GM18858 (cell line): ENCODE measurements at regions not wholly inside any gene's neighbourhood (a gene's known extent, or its start where the extent isn't known, plus 50 kb on each side); places are given as distances from the start of the nearest gene placed in this dataset.
"Not testable (repeated sequence)": the region's sequence is repeated elsewhere in the genome, so short reads cannot be mapped to it uniquely, and the experiment has no call there.

Experiments
- ATAC-seq: cut with Tn5 transposase; IDR thresholded peaks from one replicate; pipeline ENCODE4 v1.9.1; 2021; ENCODE audit not compliant: unreplicated experiment

GRCh38 chr2:53497020-53497419 lies 270.6 kb upstream of the CHAC2 start:
- ATAC-seq = no peak

DNA sequence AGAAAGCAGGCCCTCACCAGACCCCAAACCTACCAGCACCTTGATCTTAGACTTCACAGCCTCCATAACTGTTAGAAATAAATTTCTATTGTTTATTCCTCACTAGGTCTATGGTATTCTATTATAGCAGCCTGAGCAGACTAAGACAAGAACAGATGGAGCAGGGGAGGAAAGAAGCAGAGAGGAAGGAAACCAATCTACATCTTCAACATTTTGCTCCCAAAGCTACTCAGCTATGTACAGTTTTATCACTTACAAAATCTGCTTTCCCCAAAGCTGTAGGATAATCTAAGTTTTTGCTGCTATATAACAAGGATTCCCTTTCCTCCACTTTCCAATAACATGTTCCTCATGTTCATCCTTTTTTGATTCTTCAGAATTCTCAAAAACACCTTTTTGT lies 274.4 kb upstream of the CHAC2 start:
- ATAC-seq = no peak

- no peak for ATAC-seq
Measured at GRCh38 chr2:53490659-53491058, 276.9 kb upstream of the CHAC2 start.

DNA sequence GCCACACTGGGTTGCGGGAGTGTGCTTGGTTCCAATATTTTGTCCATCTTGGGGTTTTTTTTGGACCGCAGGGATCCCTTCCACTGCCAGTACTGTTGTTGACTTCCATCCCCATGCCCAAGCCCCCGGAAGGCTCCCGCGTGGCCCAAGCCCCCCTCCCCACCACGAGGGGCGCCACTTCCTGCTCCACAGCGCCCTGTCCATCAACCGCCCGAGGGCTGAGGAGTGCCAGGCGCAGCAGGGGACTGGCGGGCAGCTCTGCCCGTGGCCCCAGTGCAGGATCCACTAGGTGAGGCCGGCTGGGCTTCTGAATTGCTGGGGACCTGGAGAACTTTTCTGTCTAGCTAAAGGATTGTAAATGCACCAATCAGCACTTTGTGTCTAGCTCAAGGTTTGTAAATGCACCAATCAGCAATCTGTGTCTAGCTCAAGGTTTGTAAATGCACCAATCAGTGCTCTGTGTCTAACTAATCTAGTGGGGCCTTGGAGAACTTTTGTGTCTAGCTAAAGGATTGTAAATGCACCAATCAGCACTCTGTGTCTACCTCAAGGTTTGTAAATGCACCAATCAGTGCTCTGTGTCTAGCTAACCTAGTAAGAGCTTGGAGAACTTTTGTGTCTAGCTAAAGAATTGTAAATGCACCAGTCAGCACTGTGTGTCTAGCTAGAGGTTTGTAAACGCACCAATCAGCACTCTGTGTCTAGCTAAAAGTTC lies 281.3 kb upstream of the CHAC2 start:
- ATAC-seq = not testable (repeated sequence)

- no peak for ATAC-seq
Measured at GRCh38 chr2:53485021-53485728, 282.4 kb upstream of the CHAC2 start.

DNA sequence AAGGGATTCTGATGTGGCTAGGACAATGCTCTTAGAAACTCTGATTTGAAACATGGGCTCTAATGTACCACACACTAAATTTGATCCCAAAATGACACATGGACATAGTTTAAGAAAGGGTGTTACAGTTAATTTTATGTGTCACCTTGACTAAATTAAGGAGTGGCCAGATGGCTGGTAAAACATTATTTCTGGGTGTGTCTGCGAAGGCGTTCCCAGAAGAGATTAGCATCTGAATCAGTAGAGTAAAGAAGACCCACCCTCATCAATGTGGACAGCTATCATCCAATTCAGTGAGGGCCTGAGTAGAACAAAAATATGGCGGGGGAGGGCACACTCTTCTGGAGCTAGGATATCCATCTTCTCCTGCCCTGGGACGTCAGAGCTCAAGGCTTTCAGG lies 283.1 kb upstream of the CHAC2 start:
- no peak for ATAC-seq

DNA sequence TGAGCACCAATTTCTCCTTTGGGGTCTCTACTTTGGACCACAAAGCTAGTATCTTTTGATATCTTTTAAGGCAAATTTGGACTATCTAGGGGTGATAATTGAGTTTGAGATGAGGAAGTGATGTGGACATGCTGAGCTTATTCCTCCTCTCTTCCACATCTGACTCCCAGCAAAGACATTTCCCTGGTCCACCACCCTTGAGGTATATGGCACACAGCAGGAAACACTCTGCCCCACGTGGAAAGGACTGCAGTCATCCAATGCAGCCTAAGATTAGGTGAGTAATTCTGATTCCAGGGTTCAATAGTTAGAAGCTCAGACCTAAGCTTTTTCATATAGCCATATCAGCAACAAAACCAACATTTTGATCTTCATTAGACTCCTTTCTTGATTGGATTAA lies 290.1 kb upstream of the CHAC2 start:
- no peak for ATAC-seq

DNA sequence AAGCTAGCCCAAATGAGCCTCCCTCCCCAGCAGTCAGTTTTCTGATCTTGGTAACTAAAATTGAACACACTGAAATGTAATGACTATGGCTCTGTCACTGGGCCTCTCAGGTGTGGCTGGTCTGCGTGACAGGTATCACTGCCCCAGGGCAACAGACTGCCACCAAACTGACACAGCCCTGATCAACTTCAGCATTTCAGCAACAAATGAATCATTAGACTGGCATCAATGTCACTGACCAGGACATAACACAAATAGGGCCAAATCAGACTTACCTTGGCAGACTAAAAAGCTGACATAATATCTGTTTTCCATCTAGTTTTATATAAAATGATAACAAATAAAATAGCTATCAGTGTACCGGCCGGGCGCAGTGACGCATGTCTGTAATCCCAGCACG lies 290.8 kb upstream of the CHAC2 start:
- no peak for ATAC-seq

- ATAC-seq = no peak
Measured at GRCh38 chr2:53475766-53476165, 291.8 kb upstream of the CHAC2 start.

DNA sequence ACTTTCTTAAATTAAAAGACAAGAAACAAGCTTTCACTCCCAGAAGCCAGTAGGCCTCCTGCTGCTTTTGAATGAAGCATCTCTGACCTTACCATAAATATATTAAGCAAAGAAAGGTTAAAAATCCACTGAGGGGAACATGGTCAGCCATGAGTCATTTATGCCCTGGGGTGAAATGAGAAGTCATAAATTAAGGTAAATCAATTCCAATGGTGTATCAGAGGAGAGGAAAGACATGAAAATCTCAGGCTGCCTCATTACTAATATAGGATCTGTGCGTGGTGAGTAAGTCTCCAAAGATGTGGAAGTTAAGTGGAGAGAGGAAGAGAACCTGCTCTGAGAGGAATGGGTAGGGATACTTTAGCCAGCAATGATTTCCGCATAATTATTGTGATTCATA lies 292.3 kb upstream of the CHAC2 start:
- ATAC-seq = no peak

DNA sequence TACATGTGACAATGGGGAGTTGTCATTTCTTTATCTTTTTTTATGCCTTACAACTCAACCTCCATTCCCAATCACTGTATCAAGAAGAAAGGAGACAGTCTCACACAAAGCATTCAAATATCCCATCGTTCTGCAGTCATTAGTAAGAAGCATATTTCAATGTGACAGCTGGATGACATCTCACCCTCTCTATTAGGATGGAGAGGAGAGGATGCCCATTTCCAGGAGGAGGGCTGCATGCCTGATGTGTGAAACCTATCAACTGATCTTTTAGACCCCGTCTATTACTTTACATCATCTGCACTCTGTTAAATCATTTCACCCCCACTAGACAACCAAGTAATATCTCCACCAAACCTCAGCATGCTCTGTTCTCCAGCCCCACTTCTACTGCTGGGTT lies 292.7 kb upstream of the CHAC2 start:
- ATAC-seq = no peak

- ATAC-seq = no peak
Measured at GRCh38 chr2:53473775-53474311, 293.8 kb upstream of the CHAC2 start.

DNA sequence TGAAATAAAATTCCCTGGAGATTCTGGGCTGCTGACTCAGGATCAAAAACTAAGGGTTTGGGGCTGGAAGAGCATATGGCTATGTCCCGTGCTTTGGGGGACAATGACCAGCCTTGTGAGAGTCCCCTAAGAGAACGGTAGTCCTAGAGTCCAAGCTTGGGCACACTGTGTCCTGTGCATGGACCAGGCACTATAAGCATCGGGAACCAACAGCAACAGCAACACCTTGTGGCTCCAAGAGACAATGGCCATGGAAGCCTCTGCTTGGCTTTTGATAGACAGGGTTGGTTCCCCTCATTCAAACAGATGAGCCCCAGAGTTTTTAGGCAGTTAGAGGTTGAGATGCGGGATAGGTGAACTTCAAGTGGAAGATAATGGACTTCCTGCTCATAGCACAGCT lies 294.4 kb upstream of the CHAC2 start:
- no peak for ATAC-seq

- no peak for ATAC-seq
Measured at GRCh38 chr2:53467467-53468180, 300.0 kb upstream of the CHAC2 start.

DNA sequence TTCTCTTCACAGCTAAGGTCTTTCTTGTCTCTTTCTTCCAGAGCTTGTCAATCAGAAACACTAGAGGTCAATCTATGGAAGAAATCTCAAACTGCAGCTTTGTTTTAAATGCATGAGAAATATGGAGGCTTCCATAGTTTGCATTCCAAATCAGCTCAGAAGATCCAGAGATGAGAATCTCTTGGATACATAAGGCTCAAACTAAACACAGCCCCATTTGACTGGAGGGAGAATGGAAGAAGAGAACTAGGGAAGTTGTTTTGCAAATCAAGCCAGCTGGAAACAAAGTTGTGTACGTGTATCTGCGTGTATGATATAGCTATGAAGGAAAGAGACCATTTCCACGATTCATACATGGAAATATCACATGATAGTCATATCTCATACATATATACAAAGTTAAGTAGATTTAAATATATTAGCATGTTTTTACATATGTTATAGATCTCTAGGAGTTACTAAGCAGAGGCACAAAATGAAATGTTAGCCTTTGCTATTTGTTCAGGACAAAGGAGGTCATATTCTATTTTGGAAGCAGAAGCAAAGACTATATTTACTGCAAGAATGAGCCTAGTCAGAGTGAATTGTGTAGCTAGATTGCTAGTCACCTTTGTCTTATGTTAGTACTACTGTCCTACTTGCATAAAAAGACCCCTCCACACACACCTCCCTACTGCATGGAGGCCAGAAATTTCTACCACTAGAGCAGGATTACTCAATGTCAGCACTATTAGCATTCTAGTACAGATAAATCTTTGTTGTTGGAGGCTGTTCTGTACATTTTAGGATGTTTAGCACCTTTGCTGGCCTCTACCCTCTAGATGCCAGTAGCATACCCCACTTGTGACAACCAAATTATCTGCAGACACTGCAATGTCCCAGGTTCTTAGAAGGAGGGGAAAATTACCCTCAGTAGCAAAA lies 303.5 kb upstream of the CHAC2 start:
- ATAC-seq = no peak

DNA sequence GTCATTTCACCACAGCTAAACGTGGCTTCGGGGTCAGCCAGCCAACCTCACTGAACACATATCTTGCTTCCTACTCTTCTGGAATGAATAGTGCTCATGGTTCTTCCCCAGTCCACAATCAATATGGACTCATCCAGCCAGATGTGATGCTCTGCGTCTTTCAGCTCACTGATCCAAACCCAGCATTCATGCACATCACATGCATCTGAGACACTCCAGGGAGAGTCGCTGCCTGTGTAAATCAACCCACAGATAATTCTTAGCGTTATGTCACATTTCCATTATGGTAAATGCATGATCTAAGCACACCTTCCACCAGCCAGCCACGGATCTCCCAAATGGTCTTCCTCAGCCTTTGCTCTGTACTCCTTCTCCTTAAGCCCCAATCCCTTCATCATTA lies 306.7 kb upstream of the CHAC2 start:
- no peak for ATAC-seq

GRCh38 chr2:53460347-53460746 lies 307.3 kb upstream of the CHAC2 start:
- no peak for ATAC-seq

- no peak for ATAC-seq
Measured at GRCh38 chr2:53455094-53455493, 312.5 kb upstream of the CHAC2 start.

DNA sequence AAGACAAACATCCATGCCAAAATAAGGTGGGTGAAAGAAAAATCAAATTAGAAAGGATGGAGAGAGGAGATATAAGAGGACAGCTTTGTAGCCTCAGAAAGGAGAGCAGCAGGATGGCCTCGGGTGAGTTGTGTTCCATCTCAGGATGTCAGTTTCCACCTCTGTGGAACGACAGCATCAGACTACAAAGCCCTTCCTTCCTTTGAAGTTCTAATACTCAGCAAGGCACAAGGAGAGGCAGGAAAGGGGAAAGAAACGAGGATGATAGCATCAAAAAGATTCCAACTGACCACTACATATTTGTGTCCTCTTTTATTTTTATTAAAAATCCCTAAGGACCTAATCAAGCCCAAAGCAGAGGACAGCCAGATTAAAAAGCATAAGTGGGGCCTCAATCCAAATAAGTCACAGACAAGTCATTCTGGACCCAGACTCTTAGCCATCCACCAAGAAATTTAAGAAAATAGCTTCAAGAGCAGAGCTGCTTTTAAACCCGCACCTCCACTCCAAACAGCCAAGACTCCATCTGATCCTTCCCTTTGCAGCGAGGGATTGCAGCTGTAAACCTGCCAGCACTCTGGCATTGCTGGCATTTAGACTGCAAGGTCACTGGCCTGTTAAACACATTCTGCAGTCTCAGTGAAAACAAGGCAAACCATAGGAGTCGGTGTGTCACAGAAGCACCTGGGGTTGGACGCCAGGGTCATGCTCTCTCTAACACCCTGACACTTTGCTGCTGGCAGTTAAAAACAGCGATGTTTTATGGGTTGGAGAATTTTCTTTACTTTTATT lies 314.5 kb upstream of the CHAC2 start:
- no peak for ATAC-seq

DNA sequence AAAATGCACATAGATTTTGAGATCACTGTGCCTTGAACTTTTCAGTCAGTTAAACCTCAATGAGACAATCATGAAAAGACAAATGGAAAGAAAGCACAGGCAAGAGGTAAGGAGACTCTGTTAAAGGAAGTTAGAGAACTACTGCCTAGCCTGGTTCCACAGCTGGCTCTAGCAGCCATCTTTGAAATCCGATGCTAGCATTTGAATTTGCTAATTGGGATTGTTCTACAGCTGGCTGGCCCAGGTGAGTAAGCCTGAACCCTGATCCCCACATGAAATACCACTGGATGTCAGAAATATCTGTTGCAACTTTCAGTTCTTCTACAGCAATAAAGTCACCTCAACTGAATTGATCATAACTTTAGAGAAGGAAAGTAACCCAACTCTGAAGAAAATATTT lies 315.2 kb upstream of the CHAC2 start:
- no peak for ATAC-seq
